ENCODE measurements at regions not wholly inside any gene's neighbourhood (a gene's known extent, or its start where the extent isn't known, plus 50 kb on each side); places are given as distances from the start of the nearest gene placed in this dataset.

DNA sequence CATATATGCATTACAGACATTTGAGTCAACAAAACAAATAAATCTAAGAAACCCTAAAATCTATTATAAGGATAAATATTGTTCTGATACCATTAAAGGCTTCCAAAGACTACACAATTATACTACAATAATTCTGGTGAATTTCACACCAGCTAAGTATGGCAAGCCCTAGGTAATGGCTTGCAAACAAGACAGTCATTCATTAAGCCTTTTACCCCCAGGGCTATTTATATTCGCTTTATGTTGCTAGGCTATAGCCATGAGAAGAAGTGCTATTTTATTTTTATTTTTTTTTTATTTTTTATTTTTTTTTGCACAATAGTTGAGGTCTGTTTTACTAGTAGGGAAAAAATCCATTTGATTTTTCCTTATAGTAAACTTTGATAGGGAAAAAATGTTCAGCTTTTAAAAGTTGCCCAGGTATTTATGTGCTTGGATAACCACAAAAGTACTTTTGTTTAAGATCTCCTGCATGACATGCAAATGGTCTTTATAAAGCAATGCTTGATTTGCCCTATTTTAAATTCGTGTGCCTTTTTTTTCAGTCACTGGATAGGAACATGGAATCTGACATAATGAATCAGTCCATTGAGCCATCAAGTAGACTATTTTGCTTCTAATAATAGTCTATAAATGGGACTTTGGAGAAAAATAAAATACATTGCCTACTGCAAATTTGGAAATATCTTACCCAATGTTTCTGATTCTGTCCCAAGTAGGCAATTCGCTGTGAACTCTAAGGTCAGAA lies 946.3 kb upstream of the COX7C start:
- Histone ChIP-seq H3K79me2 (ENCODE audit: insufficient read depth, low read length) (no peaks in the 10 kb centered on the region), H2BK15ac (ENCODE audit: low read depth, low read length) (no peak overlapping the region), H2BK120ac (ENCODE audit: low read depth, low read length, poor library complexity, severe bottlenecking) (no peak overlapping the region), H3K18ac (ENCODE audit: insufficient read length, low read depth, low read length) (no peak overlapping the region), H3K23ac (ENCODE audit: insufficient read length, low read depth, low read length) (no peak overlapping the region), H3K56ac (ENCODE audit: insufficient read length, low read depth, low read length) (no peak overlapping the region), H2AK5ac (ENCODE audit: insufficient read length, low read length) (no peak overlapping the region), H3K9me3 (ENCODE audit: control insufficient read depth, low read depth, low read length) (no peaks in the 10 kb centered on the region), H2BK5ac (ENCODE audit: insufficient read length, low read length) (no peak overlapping the region), H3K27ac (ENCODE audit: insufficient read length, low read depth, low read length) (no peak overlapping the region), H3K4ac (ENCODE audit: low read depth, low read length) (no peak overlapping the region), H4K5ac (ENCODE audit: insufficient read length, low read depth, low read length) (no peak overlapping the region), H3T11ph (ENCODE audit: low read length) (no peak overlapping the region), H3K79me1 (ENCODE audit: insufficient read depth, low read depth, low read length, poor library complexity, severe bottlenecking) (no peaks in the 10 kb centered on the region), H2BK20ac (ENCODE audit: low read depth, low read length, poor library complexity, severe bottlenecking) (no peak overlapping the region), H4K20me1 (ENCODE audit: control insufficient read depth, insufficient read depth, insufficient read length) (no peaks in the 10 kb centered on the region), H4K8ac (replicated peaks; ENCODE audit: insufficient read length, low read depth, low read length) (no peak overlapping the region), H2BK12ac (ENCODE audit: insufficient read length, low read depth, low read length) (no peak overlapping the region), H2AFZ (ENCODE audit: low read length) (no peak overlapping the region), H4K91ac (ENCODE audit: insufficient read length, low read depth, low read length) (no peak overlapping the region), H3K4me2 (ENCODE audit: insufficient read depth, insufficient read length, low read length) (no peak overlapping the region), H3K27me3 (ENCODE audit: insufficient read depth, low read length) (no peaks in the 10 kb centered on the region), H3K23me2 (ENCODE audit: insufficient read length, low read depth, low read length, poor library complexity, severe bottlenecking) (no peaks in the 10 kb centered on the region), H3K14ac (ENCODE audit: insufficient read depth, low read length) (no peak overlapping the region), H3K9ac (ENCODE audit: extremely low read depth, insufficient read length, low read length) (no peak overlapping the region), H3K4me1 (ENCODE audit: insufficient read depth, low read length) (no peaks in the 10 kb centered on the region)
- Mint-ChIP-seq H3K4me3 (no peak overlapping the region), H3K27ac (no peak overlapping the region), H3K27me3 (ENCODE audit: low read depth) (no peaks in the 10 kb centered on the region), H3K4me1 (peaks cover 0 to 4% of the 10 kb centered on the region in 2 experiments; a peak in 1 of 4 replicates), H3K36me3 (ENCODE audit: insufficient read depth in 1 of 3, low read depth in 3 of 3) (no peaks in the 10 kb centered on the region), H3K9me3 (no peaks in the 10 kb centered on the region)
- WGBS (ENCODE audit: extremely low coverage, insufficient read length, low lambda C conversion rate), result no CpG with 5 or more reads among the region's 3 CpGs
- TF ChIP-seq, protein P1, sequence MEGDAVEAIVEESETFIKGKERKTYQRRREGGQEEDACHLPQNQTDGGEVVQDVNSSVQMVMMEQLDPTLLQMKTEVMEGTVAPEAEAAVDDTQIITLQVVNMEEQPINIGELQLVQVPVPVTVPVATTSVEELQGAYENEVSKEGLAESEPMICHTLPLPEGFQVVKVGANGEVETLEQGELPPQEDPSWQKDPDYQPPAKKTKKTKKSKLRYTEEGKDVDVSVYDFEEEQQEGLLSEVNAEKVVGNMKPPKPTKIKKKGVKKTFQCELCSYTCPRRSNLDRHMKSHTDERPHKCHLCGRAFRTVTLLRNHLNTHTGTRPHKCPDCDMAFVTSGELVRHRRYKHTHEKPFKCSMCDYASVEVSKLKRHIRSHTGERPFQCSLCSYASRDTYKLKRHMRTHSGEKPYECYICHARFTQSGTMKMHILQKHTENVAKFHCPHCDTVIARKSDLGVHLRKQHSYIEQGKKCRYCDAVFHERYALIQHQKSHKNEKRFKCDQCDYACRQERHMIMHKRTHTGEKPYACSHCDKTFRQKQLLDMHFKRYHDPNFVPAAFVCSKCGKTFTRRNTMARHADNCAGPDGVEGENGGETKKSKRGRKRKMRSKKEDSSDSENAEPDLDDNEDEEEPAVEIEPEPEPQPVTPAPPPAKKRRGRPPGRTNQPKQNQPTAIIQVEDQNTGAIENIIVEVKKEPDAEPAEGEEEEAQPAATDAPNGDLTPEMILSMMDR (conservative IDR thresholded peaks at IDR 0.05), result no peak
- no peak for DNase-seq

Measured in H9 (cell line).